Loucy (cell line): ENCODE measurements at regions not wholly inside any gene's neighbourhood (a gene's known extent, or its start where the extent isn't known, plus 50 kb on each side); places are given as distances from the start of the nearest gene placed in this dataset.

Source experiments
- H2AFZ ChIP-seq: fragments of 200-600 bp; sonication (generic); 2 replicates; pipeline ENCODE4 v1.6.0; 2016; ENCODE audit warnings: antibody characterized with exemption, mild to moderate bottlenecking, low read length, moderate library complexity
- H3F3A ChIP-seq: fragments of 200-600 bp; 2 replicates; pipeline ENCODE4 v1.6.0; 2016; ENCODE audit warnings: antibody characterized with exemption, low read depth, mild to moderate bottlenecking
- H3K27me3 ChIP-seq: fragments of 200-600 bp; sonication (generic); 2 replicates; pipeline ENCODE4 v1.6.1; 2014; ENCODE audit warnings: low read length, mild to moderate bottlenecking; ENCODE audit not compliant: insufficient read depth, poor library complexity, severe bottlenecking
- H3K36me3 ChIP-seq: fragments of 200-600 bp; sonication (generic); 2 replicates; pipeline ENCODE4 v1.6.1; 2016; ENCODE audit warnings: low read length; ENCODE audit not compliant: insufficient read depth
- H3K4me1 ChIP-seq: fragments of 200-600 bp; sonication (generic); 2 replicates; pipeline ENCODE4 v1.5.1; 2014; ENCODE audit warnings: low read length, mild to moderate bottlenecking; ENCODE audit not compliant: insufficient read depth, poor library complexity, severe bottlenecking
- H3K4me2 ChIP-seq: fragments of 200-600 bp; sonication (generic); 2 replicates; pipeline ENCODE4 v1.6.0; 2014; ENCODE audit warnings: antibody characterized with exemption, low read length, low read depth, mild to moderate bottlenecking; ENCODE audit not compliant: poor library complexity, severe bottlenecking
- H3K4me3 ChIP-seq: fragments of 200-600 bp; sonication (generic); 2 replicates; pipeline ENCODE4 v1.5.1; 2014; ENCODE audit warnings: low read length, mild to moderate bottlenecking, mixed read lengths; ENCODE audit not compliant: poor library complexity, severe bottlenecking
- H3K79me2 ChIP-seq: fragments of 200-600 bp; sonication (generic); 2 replicates; pipeline ENCODE4 v1.6.1; 2014; ENCODE audit warnings: low read length; ENCODE audit not compliant: insufficient read depth
- H3K9ac ChIP-seq: fragments of 200-600 bp; sonication (generic); 2 replicates; pipeline ENCODE4 v1.6.0; 2014; ENCODE audit warnings: mild to moderate bottlenecking, low read depth, low read length, moderate library complexity; ENCODE audit not compliant: poor library complexity, severe bottlenecking
- H3K9me2 ChIP-seq: fragments of 200-600 bp; sonication (generic); replicated peaks from 2 replicates; pipeline ENCODE4 v1.6.1; 2016; ENCODE audit warnings: low read depth, low read length, mixed read lengths
- H3K9me3 ChIP-seq: fragments of 200-600 bp; sonication (generic); 2 replicates; pipeline ENCODE4 v1.6.1; 2014; ENCODE audit warnings: mild to moderate bottlenecking, antibody characterized with exemption, low read length, low read depth; ENCODE audit not compliant: insufficient read depth
- H4K20me1 ChIP-seq: fragments of 200-600 bp; sonication (generic); 2 replicates; pipeline ENCODE4 v1.6.0; 2014; ENCODE audit warnings: antibody characterized with exemption, low read length, mild to moderate bottlenecking; ENCODE audit not compliant: insufficient read depth, poor library complexity, severe bottlenecking
- CTCF ChIP-seq: fragments of 200-600 bp; sonication (generic); conservative IDR thresholded peaks from 2 replicates; pipeline ENCODE4 v1.5.1; 2014; ENCODE audit warnings: mild to moderate bottlenecking, antibody characterized with exemption, low read length
- EZH2phosphoT487 ChIP-seq: fragments of 200-600 bp; IDR thresholded peaks from 2 replicates; pipeline ENCODE4 v1.6.1; 2018; ENCODE audit warnings: antibody characterized with exemption, mild to moderate bottlenecking, moderate library complexity, borderline replicate concordance

- Histone ChIP-seq H3K4me2 (no peak overlapping the region), H3K36me3 (no peaks in the 10 kb centered on the region), H2AFZ (no peak overlapping the region), H3K4me1 (no peaks in the 10 kb centered on the region), H3K9me3 (no peaks in the 10 kb centered on the region), H3K79me2 (no peaks in the 10 kb centered on the region), H3K9ac (no peak overlapping the region), H4K20me1 (no peaks in the 10 kb centered on the region), H3K27me3 (no peaks in the 10 kb centered on the region), H3F3A (no peaks in the 10 kb centered on the region), H3K4me3 (no peak overlapping the region), H3K9me2 (no peaks in the 10 kb centered on the region)
- TF ChIP-seq EZH2phosphoT487: no peak
- no peak for TF ChIP-seq CTCF
Observed at GRCh38 chr6:141259091-141259490, 873.6 kb upstream of the GJE1 start.

DNA sequence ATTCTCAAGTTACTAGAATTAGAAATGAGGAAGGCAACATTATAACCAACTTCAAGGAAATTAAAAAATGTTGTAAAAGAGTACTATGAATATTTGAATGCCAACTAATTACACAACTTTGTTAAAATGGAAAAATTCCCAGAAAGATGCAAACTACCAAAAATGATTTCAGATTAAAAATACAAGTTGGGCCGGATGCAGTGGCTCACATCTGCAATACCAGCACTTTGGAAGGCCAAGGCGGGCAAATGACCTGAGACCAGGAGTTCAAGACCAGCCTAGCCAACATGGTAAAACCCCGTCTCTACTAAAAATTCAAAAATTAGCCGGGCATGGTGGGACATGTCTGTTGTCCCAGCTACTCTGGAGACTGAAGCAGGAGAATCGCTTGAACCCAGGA lies 874.2 kb upstream of the GJE1 start:
- Histone ChIP-seq H3K79me2 (no peaks in the 10 kb centered on the region), H3K36me3 (no peaks in the 10 kb centered on the region), H3K4me2 (no peak overlapping the region), H3K4me1 (no peaks in the 10 kb centered on the region), H3K27me3 (no peaks in the 10 kb centered on the region), H3K9me2 (no peaks in the 10 kb centered on the region), H4K20me1 (no peaks in the 10 kb centered on the region), H3F3A (no peaks in the 10 kb centered on the region), H3K9me3 (no peaks in the 10 kb centered on the region), H3K4me3 (no peak overlapping the region), H3K9ac (no peak overlapping the region), H2AFZ (no peak overlapping the region)
- TF ChIP-seq EZH2phosphoT487 (no peak), CTCF (no peak)

DNA sequence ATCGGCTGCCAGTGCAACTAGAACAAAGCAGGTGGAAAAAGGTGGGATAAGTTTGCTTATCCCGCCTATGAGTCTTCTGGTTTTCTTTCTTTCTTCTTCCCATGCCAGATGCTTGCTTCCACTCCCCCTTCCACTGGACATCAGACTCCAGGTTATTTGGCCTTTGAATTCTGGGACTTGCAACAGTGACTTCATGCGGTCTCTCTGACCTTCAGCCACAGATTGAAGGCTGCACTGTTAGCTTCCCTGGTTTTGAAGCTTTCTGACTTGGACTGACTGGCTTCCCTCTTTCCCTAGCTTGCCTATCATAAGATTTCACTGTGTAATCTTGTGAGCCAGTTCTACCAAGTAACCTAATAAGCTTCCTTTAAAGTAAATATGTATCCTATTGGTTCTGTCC lies 878.4 kb upstream of the GJE1 start:
- no peak for TF ChIP-seq CTCF
- TF ChIP-seq EZH2phosphoT487: no peak
- H3K27me3 ChIP-seq: no peaks in the 10 kb centered on the region
- no peaks in the 10 kb centered on the region for H3K9me2 ChIP-seq
- no peak overlapping the region for H3K9ac ChIP-seq
- H3K4me2 ChIP-seq: no peak overlapping the region
- H4K20me1 ChIP-seq: no peaks in the 10 kb centered on the region
- no peaks in the 10 kb centered on the region for H3K36me3 ChIP-seq
- no peak overlapping the region for H3K4me3 ChIP-seq
- H3K4me1 ChIP-seq: no peaks in the 10 kb centered on the region
- H3F3A ChIP-seq: no peaks in the 10 kb centered on the region
- H2AFZ ChIP-seq: no peak overlapping the region
- no peaks in the 10 kb centered on the region for H3K79me2 ChIP-seq
- H3K9me3 ChIP-seq: no peaks in the 10 kb centered on the region
